ENCODE measurements at regions not wholly inside any gene's neighbourhood (a gene's known extent, or its start where the extent isn't known, plus 50 kb on each side); places are given as distances from the start of the nearest gene placed in this dataset.

- TF ChIP-seq CTCF (IDR thresholded peaks at IDR 0.05; ENCODE audit: low read depth, low read length) (no peak), POLR2A (IDR thresholded peaks at IDR 0.05; ENCODE audit: extremely low read depth, insufficient read length) (no peak), MAX (IDR thresholded peaks at IDR 0.05; ENCODE audit: low read depth, low read length) (no peak)
Observed at GRCh38 chr13:107799001-107799400, 416.3 kb downstream of the LIG4 start.

All from NB4 (cell line).